Lower leg skin (tissue), 4 donors: ENCODE measurements at regions not wholly inside any gene's neighbourhood (a gene's known extent, or its start where the extent isn't known, plus 50 kb on each side); places are given as distances from the start of the nearest gene placed in this dataset.

Experiments
- DNase-seq, 2 donors: peaks; one replicate each; pipeline ENCODE4 v3.0.0-alpha.2; 2019; ENCODE audit warnings: low spot score in 2 of 2
- H3K4me3 ChIP-seq: fragments of 200-600 bp; sonication (generic); 2 replicates; pipeline ENCODE4 v1.5.1; 2017; ENCODE audit warnings: mild to moderate bottlenecking, low read depth; ENCODE audit not compliant: poor library complexity, severe bottlenecking
- CTCF ChIP-seq, 3 donors: fragments of 450-650 bp; IDR thresholded peaks; one replicate each; pipeline ENCODE4 v1.5.1; 2016; ENCODE audit warnings: antibody characterized with exemption in 3 of 3, mild to moderate bottlenecking in 3 of 3, moderate library complexity in 2 of 3
- POLR2A ChIP-seq, 2 donors: fragments of 450-650 bp; IDR thresholded peaks; one replicate each; pipeline ENCODE4 v1.6.1; 2016 to 2017; ENCODE audit warnings: antibody characterized with exemption in 2 of 2, mild to moderate bottlenecking in 1 of 2, moderate library complexity in 1 of 2
- WGBS, 2 donors: methylation state at CpG; one replicate each; pipeline ENCODE4 v1.1.5; 2018; 5-methylcytosine and 5-hydroxymethylcytosine counted together
- intact Hi-C: fragments of 100-400 bp; cut with DNase I; formaldehyde crosslinking; loops from one replicate; pipeline ENCODE4 v1.15.0; 2023; ENCODE audit warnings: low total_unique reads

- H3K4me3 ChIP-seq = no peak overlapping the region
- TF ChIP-seq CTCF (IDR thresholded peaks at IDR 0.05) (no peak), POLR2A (IDR thresholded peaks at IDR 0.05) (no peak)
- intact Hi-C loops = no loop called here
Observed at GRCh38 chr2:181357979-181358378, 99.2 kb upstream of the ITGA4 start.

GRCh38 chr2:181362561-181362960 is 94.6 kb upstream of the ITGA4 start:
- no peak for DNase-seq
- 94 to 97% methylated on average over 3 of the region's 3 CpGs for WGBS, 2 donors
- intact Hi-C loops = no loop called here
- TF ChIP-seq CTCF (IDR thresholded peaks at IDR 0.05) (no peak), POLR2A (IDR thresholded peaks at IDR 0.05) (no peak)
- no peak overlapping the region for H3K4me3 ChIP-seq

More at GRCh38 chr2:181357979-181358378, 99.2 kb upstream of the ITGA4 start:
- DNase-seq = no peak

GRCh38 chr2:181363164-181363563 is 94.0 kb upstream of the ITGA4 start:
- intact Hi-C loops = no loop called here
- H3K4me3 ChIP-seq = no peak overlapping the region
- DNase-seq = no peak
- TF ChIP-seq POLR2A (IDR thresholded peaks at IDR 0.05) (no peak), CTCF (IDR thresholded peaks at IDR 0.05) (no peak)

GRCh38 chr2:181364492-181365170 is 92.6 kb upstream of the ITGA4 start:
- DNase-seq = no peak
- no peak overlapping the region for H3K4me3 ChIP-seq
- TF ChIP-seq CTCF (IDR thresholded peaks at IDR 0.05) (no peak), POLR2A (IDR thresholded peaks at IDR 0.05) (no peak)
- intact Hi-C loops = no loop called here
- WGBS, 2 donors = 74 to 78% methylated on average over 8 of the region's 8 CpGs

GRCh38 chr2:181366675-181367175 is 90.5 kb upstream of the ITGA4 start:
- TF ChIP-seq POLR2A (IDR thresholded peaks at IDR 0.05) (no peak), CTCF (IDR thresholded peaks at IDR 0.05) (no peak)
- no peak for DNase-seq
- H3K4me3 ChIP-seq = no peak overlapping the region
- intact Hi-C loops = no loop called here
- 86 to 87% methylated on average over 4 of the region's 4 CpGs for WGBS, 2 donors

GRCh38 chr2:181367411-181367810 is 89.8 kb upstream of the ITGA4 start:
- no peak for TF ChIP-seq CTCF (IDR thresholded peaks at IDR 0.05)
- no peak for TF ChIP-seq POLR2A (IDR thresholded peaks at IDR 0.05)
- no peak overlapping the region for H3K4me3 ChIP-seq
- intact Hi-C loops = no loop called here
- no peak for DNase-seq
- WGBS, 2 donors = 91 to 93% methylated on average over 3 of the region's 3 CpGs
